Spleen (tissue), 11 donors: ENCODE measurements at regions not wholly inside any gene's neighbourhood (a gene's known extent, or its start where the extent isn't known, plus 50 kb on each side); places are given as distances from the start of the nearest gene placed in this dataset.

Source experiments
- DNase-seq: peaks from one replicate; pipeline ENCODE4 v3.0.0-alpha.2; 2020
- H3K27ac ChIP-seq, 8 donors: fragments of 200-600 bp; sonication (generic) in 7 of 8; 1 replicate in 4 of 8; 2 replicates in 4 of 8; pipeline versions ENCODE4 v1.5.0 to v1.8.0; 2016 to 2021; ENCODE audit warnings: inconsistent platforms in 4 of 8, mild to moderate bottlenecking in 4 of 8, moderate library complexity in 1 of 8
- H3K27me3 ChIP-seq, 7 donors: fragments of 200-600 bp; sonication (generic) in 6 of 7; replicated peaks in 1 of 7; 1 replicate in 4 of 7; 2 replicates in 3 of 7; pipeline versions ENCODE4 v1.5.0 to v1.8.0; 2016 to 2021; ENCODE audit warnings: inconsistent platforms in 3 of 7, mild to moderate bottlenecking in 1 of 7
- H3K36me3 ChIP-seq, 6 donors: fragments of 200-600 bp; sonication (generic) in 5 of 6; 1 replicate in 4 of 6; 2 replicates in 2 of 6; pipeline versions ENCODE4 v1.5.0 to v1.8.0; 2016 to 2021; ENCODE audit warnings: inconsistent platforms in 2 of 6
- H3K4me1 ChIP-seq, 6 donors: fragments of 200-600 bp; sonication (generic) in 5 of 6; 1 replicate in 3 of 6; 2 replicates in 3 of 6; pipeline versions ENCODE4 v1.5.0 to v1.8.0; 2016 to 2021; ENCODE audit warnings: inconsistent platforms in 3 of 6
- H3K4me3 ChIP-seq, 8 donors: fragments of 200-600 bp; sonication (generic) in 7 of 8; 1 replicate in 4 of 8; 2 replicates in 4 of 8; pipeline versions ENCODE4 v1.5.0 to v1.8.0; 2016 to 2021; ENCODE audit warnings: inconsistent platforms in 4 of 8, mild to moderate bottlenecking in 4 of 8, moderate library complexity in 2 of 8
- H3K9me3 ChIP-seq, 8 donors: fragments of 200-600 bp; sonication (generic) in 7 of 8; 1 replicate in 4 of 8; 2 replicates in 4 of 8; pipeline versions ENCODE4 v1.5.0 to v1.8.0; 2016 to 2021; ENCODE audit warnings: inconsistent platforms in 4 of 8
- POLR2A ChIP-seq, 3 donors: fragments of 450-650 bp; IDR thresholded peaks; one replicate each; pipeline ENCODE4 v1.5.1; 2017; ENCODE audit warnings: antibody characterized with exemption in 3 of 3, mild to moderate bottlenecking in 1 of 3
- POLR2AphosphoS5 ChIP-seq, 3 donors: sonication (generic); formaldehyde crosslinking; IDR thresholded peaks; one replicate each; pipeline ENCODE4 v1.5.1; 2017; ENCODE audit warnings: antibody characterized with exemption in 3 of 3
- WGBS, 5 donors: extraction: QIAGEN DNeasy Blood & Tissue Kit in 3 of 5; methylation state at CpG; one replicate each; pipeline versions ENCODE4 v1.1.5 to v1.1.7; 2013 to 2018; 5-methylcytosine and 5-hydroxymethylcytosine counted together
- intact Hi-C: fragments of 100-400 bp; cut with DNase I; formaldehyde crosslinking; loops from one replicate; pipeline ENCODE4 v1.15.0; 2023; ENCODE audit warnings: low total_unique reads
- TF ChIP-seq, protein P1 (sequence below), 11 experiments: fragments of 200-600 bp in 7 of 11; fragments of 450-650 bp in 4 of 11; sonication (generic) in 4 of 11; IDR thresholded peaks in 8 of 11; conservative IDR thresholded peaks in 3 of 11; 1 replicate in 7 of 11; 2 replicates in 4 of 11; pipeline versions ENCODE4 v1.4.0 to v1.8.0; 2016 to 2021; ENCODE audit warnings: antibody characterized with exemption in 11 of 11, inconsistent platforms in 4 of 11, mild to moderate bottlenecking in 1 of 11
- donor health status: healthy with polysubstance abuse.
- donor health status: DM: no; HTN: no; CAD: no; lungs with moderate emphysema.
- donor health status: DM: no; HTN: no; CAD: no.
- donor health status: Bipolar disorder and iron deficiency.
- donor health status: healthy.
- donor health status: DM: no; HTN: no; CAD: no.
- donor health status: DM: yes; HTN: yes; CAD: no.

DNA sequence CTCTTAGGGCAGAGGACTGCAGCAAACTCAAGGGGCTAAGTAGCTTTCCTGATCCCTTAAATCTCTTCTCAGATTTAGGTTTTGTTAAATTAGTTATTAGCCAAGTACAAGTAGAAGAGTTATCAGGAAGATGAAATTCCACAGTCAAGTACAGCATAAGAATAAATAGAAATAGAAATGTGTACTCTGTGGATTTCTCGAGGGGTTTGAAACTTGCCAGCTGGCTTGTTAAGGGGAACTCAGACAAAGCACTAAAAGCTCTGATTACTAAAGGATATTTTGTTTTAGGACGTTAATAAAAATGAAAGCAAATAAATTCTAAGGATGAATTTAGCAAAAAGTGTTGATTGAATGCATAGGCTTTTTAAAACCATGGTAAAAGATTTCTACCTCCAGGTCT, 654.6 kb downstream of the RAPGEF2 start:
- Histone ChIP-seq H3K27me3 (no peaks in the 10 kb centered on the region), H3K36me3 (no peaks in the 10 kb centered on the region), H3K4me1 (no peaks in the 10 kb centered on the region), H3K27ac (no peak overlapping the region), H3K4me3 (no peak overlapping the region), H3K9me3 (peaks cover 0 to 25% (median 10%) of the 10 kb centered on the region in 8 donors)
- TF ChIP-seq POLR2A (IDR thresholded peaks at IDR 0.05): no peak
- TF ChIP-seq, protein P1, sequence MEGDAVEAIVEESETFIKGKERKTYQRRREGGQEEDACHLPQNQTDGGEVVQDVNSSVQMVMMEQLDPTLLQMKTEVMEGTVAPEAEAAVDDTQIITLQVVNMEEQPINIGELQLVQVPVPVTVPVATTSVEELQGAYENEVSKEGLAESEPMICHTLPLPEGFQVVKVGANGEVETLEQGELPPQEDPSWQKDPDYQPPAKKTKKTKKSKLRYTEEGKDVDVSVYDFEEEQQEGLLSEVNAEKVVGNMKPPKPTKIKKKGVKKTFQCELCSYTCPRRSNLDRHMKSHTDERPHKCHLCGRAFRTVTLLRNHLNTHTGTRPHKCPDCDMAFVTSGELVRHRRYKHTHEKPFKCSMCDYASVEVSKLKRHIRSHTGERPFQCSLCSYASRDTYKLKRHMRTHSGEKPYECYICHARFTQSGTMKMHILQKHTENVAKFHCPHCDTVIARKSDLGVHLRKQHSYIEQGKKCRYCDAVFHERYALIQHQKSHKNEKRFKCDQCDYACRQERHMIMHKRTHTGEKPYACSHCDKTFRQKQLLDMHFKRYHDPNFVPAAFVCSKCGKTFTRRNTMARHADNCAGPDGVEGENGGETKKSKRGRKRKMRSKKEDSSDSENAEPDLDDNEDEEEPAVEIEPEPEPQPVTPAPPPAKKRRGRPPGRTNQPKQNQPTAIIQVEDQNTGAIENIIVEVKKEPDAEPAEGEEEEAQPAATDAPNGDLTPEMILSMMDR (IDR thresholded peaks at IDR 0.05 in 8 of 11, conservative IDR thresholded peaks at IDR 0.05 in 3 of 11): no peak
- TF ChIP-seq POLR2AphosphoS5 (IDR thresholded peaks at IDR 0.05): no peak
- 50 to 69% (median 66%) methylated on average over 2 of the region's 2 CpGs for WGBS, 5 donors
- intact Hi-C loops: no loop called here
- no peak for DNase-seq

DNA sequence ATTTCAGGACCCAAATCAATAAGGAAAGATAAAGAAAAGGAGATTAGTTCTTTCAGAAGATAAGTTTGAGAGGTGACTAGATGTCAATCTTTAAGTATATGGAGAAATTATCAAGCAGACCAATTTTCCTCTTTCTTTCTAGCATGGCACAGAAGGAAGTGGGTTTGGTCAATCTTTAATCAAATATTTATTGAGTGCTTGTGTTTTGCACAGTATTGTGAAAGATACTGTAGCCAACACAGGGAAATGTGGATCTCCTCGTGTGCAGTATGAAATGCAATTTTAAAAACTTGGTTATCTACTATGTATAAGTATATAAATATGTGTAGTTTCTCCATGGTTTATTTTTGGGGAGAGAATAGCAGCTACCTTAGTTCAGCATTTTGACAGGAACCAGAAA, 655.2 kb downstream of the RAPGEF2 start:
- WGBS, 5 donors: 64 to 77% (median 68%) methylated on average over 1 of the region's 1 CpG
- TF ChIP-seq, protein P1 (IDR thresholded peaks at IDR 0.05 in 8 of 11, conservative IDR thresholded peaks at IDR 0.05 in 3 of 11): no peak
- TF ChIP-seq POLR2AphosphoS5 (IDR thresholded peaks at IDR 0.05) (no peak), POLR2A (IDR thresholded peaks at IDR 0.05) (no peak)
- H3K4me1 ChIP-seq: no peaks in the 10 kb centered on the region
- no peak for DNase-seq
- H3K4me3 ChIP-seq: no peak overlapping the region
- H3K9me3 ChIP-seq: peaks cover 0 to 25% (median 10%) of the 10 kb centered on the region in 8 donors
- intact Hi-C loops: no loop called here
- H3K27me3 ChIP-seq: no peaks in the 10 kb centered on the region
- no peak overlapping the region for H3K27ac ChIP-seq
- H3K36me3 ChIP-seq: no peaks in the 10 kb centered on the region

DNA sequence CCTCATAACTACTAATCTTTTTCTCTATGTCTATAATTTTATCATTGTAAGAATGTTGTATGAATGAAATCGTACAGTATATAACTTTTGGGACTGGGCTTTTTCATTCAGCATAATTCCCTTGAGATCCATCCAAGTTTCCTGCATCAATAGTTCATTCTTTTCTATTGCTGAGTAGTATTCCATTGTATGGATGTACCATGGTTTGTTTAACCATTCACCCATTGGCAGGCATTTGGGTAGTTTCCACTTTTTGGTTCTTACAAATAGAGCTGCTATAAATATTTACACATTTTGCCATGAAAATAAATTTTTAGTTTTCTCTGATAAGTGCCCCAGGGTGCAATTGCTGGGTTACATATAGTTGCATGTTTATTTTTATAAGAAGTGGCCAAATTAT, 659.8 kb downstream of the RAPGEF2 start:
- intact Hi-C loops: no loop called here
- 79 to 90% (median 82%) methylated on average over 1 of the region's 1 CpG for WGBS, 5 donors
- Histone ChIP-seq H3K4me1 (no peaks in the 10 kb centered on the region), H3K9me3 (no peaks in the 10 kb centered on the region), H3K36me3 (no peaks in the 10 kb centered on the region), H3K27me3 (no peaks in the 10 kb centered on the region), H3K27ac (no peak overlapping the region), H3K4me3 (no peak overlapping the region)
- no peak for TF ChIP-seq POLR2A (IDR thresholded peaks at IDR 0.05)
- TF ChIP-seq, protein P1 (IDR thresholded peaks at IDR 0.05 in 8 of 11, conservative IDR thresholded peaks at IDR 0.05 in 3 of 11): no peak
- no peak for TF ChIP-seq POLR2AphosphoS5 (IDR thresholded peaks at IDR 0.05)
- DNase-seq: no peak

DNA sequence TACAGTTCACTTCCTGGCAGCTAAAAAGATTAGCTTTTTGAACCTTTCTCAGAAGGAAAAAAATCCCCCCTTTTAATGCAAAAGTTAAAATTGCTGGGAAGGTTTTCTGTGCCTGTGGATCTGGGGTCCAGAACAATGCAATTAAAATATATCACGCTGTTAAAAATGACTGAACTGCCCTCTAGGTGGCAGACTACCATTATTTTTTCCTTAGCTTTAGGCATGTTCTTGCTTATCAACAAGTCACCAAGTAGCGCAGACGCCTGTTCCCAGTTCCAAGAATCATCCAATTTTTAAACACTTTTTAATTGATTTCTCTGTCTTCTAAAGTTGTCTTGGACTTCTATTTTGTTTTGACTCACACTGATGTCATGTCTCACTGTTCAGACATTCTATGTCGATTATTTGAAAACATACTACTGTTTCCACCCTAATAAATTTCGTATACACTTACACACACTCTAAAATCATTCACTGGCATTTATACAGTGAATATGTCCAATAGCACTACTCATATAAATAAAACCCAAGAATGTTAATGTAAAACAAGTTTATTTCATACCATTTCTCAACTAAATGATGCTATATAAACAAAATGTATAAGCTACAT, 661.6 kb downstream of the RAPGEF2 start:
- H3K36me3 ChIP-seq: no peaks in the 10 kb centered on the region
- TF ChIP-seq, protein P1 (IDR thresholded peaks at IDR 0.05 in 8 of 11, conservative IDR thresholded peaks at IDR 0.05 in 3 of 11): peak in 5 of 11 experiments; percentile 32 to 49 (median 37)
- TF ChIP-seq POLR2A (IDR thresholded peaks at IDR 0.05): no peak
- 35 to 48% (median 45%) methylated on average over 5 of the region's 5 CpGs for WGBS, 5 donors
- intact Hi-C loops: no loop called here
- H3K9me3 ChIP-seq: no peaks in the 10 kb centered on the region
- H3K4me1 ChIP-seq: no peaks in the 10 kb centered on the region
- DNase-seq: no peak
- no peak overlapping the region for H3K4me3 ChIP-seq
- H3K27me3 ChIP-seq: no peaks in the 10 kb centered on the region
- no peak overlapping the region for H3K27ac ChIP-seq
